GM18870 (cell line): ENCODE measurements at regions not wholly inside any gene's neighbourhood (a gene's known extent, or its start where the extent isn't known, plus 50 kb on each side); places are given as distances from the start of the nearest gene placed in this dataset.
"Not testable (repeated sequence)": the region's sequence is repeated elsewhere in the genome, so short reads cannot be mapped to it uniquely, and the experiment has no call there.

Experiments used
- ATAC-seq: cut with Tn5 transposase; IDR thresholded peaks from one replicate; pipeline ENCODE4 v1.9.1; 2021; ENCODE audit warnings: moderate library complexity; ENCODE audit not compliant: unreplicated experiment

GRCh38 chrX:97850911-97851310 is 967.2 kb downstream of the RPA4 start:
- no peak for ATAC-seq

GRCh38 chrX:97854086-97854485 is 970.4 kb downstream of the RPA4 start:
- ATAC-seq, result no peak

GRCh38 chrX:97858592-97858991 is 974.9 kb downstream of the RPA4 start:
- ATAC-seq, result no peak

- no peak for ATAC-seq
These were observed 976.5 kb downstream of the RPA4 start for GRCh38 chrX:97860226-97860625.

GRCh38 chrX:97863261-97863660 is 979.6 kb downstream of the RPA4 start:
- ATAC-seq, result no peak

GRCh38 chrX:97867266-97867665 is 983.6 kb downstream of the RPA4 start:
- ATAC-seq, result no peak

GRCh38 chrX:97876697-97877407 is 993.1 kb downstream of the RPA4 start:
- ATAC-seq, result no peak

- ATAC-seq, result no peak
These were observed 998.6 kb downstream of the RPA4 start for GRCh38 chrX:97882306-97882705.

- ATAC-seq, result no peak
These were observed 1012.0 kb downstream of the RPA4 start for GRCh38 chrX:97895751-97896150.

- no peak for ATAC-seq
These were observed 1014.3 kb downstream of the RPA4 start for GRCh38 chrX:97897998-97898397.

- ATAC-seq, result no peak
These were observed 1015.1 kb downstream of the RPA4 start for GRCh38 chrX:97898798-97899197.

- ATAC-seq, result no peak
These were observed 1024.1 kb downstream of the RPA4 start for GRCh38 chrX:97907791-97908190.

- peak; percentile 96 for ATAC-seq
These were observed 1025.5 kb downstream of the RPA4 start for GRCh38 chrX:97909245-97909644.

- ATAC-seq, result not testable (repeated sequence)
These were observed 1031.7 kb downstream of the RPA4 start for GRCh38 chrX:97915390-97915789.

GRCh38 chrX:97921223-97921622 is 1037.5 kb downstream of the RPA4 start:
- ATAC-seq, result not testable (repeated sequence)

GRCh38 chrX:97931586-97931985 is 1047.9 kb downstream of the RPA4 start:
- ATAC-seq, result no peak

GRCh38 chrX:97936296-97936695 is 1052.6 kb downstream of the RPA4 start:
- ATAC-seq, result no peak

- no peak for ATAC-seq
These were observed 1055.0 kb downstream of the RPA4 start for GRCh38 chrX:97938706-97939105.

- no peak for ATAC-seq
These were observed 1084.9 kb downstream of the RPA4 start for GRCh38 chrX:97968376-97969163.

GRCh38 chrX:97984641-97985040 is 1100.9 kb downstream of the RPA4 start:
- no peak for ATAC-seq

- ATAC-seq, result no peak
These were observed 1101.4 kb downstream of the RPA4 start for GRCh38 chrX:97985096-97985495.

GRCh38 chrX:97987979-97988378 is 1104.3 kb downstream of the RPA4 start:
- no peak for ATAC-seq
